Kidney (tissue), 13 donors: ENCODE measurements at regions not wholly inside any gene's neighbourhood (a gene's known extent, or its start where the extent isn't known, plus 50 kb on each side); places are given as distances from the start of the nearest gene placed in this dataset.

Experiments used
- DNase-seq, 5 donors: peaks; one replicate each; pipeline ENCODE4 v3.0.0-alpha.2; 2013 to 2020
- FAIRE-seq: peaks from 2 replicates; lab custom pipeline; 2012; peaks lifted over from hg19 to GRCh38; lab: Jason Lieb, UNC
- H3K27ac ChIP-seq, 2 donors: one replicate each; pipeline ENCODE4 v1.7.0; 2013; ENCODE audit warnings: low read depth in 2 of 2, low read length in 2 of 2, inconsistent platforms in 1 of 2
- H3K27me3 ChIP-seq: one replicate; pipeline ENCODE4 v1.7.1; 2013; ENCODE audit warnings: low read length, inconsistent platforms; ENCODE audit not compliant: control insufficient read depth, insufficient read depth
- H3K36me3 ChIP-seq, 3 donors: one replicate each; pipeline versions ENCODE4 v1.7.0 to v1.7.1; 2013; ENCODE audit warnings: low read length in 3 of 3, control low read depth in 1 of 3, inconsistent platforms in 1 of 3; ENCODE audit not compliant: insufficient read depth in 3 of 3, control insufficient read depth in 2 of 3
- H3K4me1 ChIP-seq, 3 donors: one replicate each; pipeline versions ENCODE4 v1.7.0 to v1.7.1; 2013; ENCODE audit warnings: low read length in 3 of 3, inconsistent platforms in 1 of 3, low read depth in 1 of 3; ENCODE audit not compliant: control insufficient read depth in 2 of 3, insufficient read depth in 2 of 3
- H3K4me3 ChIP-seq, 3 donors: one replicate each; pipeline versions ENCODE4 v1.7.0 to v1.8.1; 2013; ENCODE audit warnings: low read length in 3 of 3, control low read depth in 1 of 3, inconsistent platforms in 1 of 3
- H3K9ac ChIP-seq, 3 donors: one replicate each; pipeline versions ENCODE4 v1.7.0 to v1.7.1; 2013; ENCODE audit warnings: low read length in 3 of 3, control low read depth in 1 of 3, inconsistent platforms in 1 of 3
- H3K9me3 ChIP-seq, 3 donors: one replicate each; pipeline versions ENCODE4 v1.7.0 to v1.7.1; 2013; ENCODE audit warnings: low read length in 3 of 3, control low read depth in 1 of 3, inconsistent platforms in 1 of 3; ENCODE audit not compliant: control insufficient read depth in 2 of 3, insufficient read depth in 1 of 3
- CTCF ChIP-seq: IDR thresholded peaks from 3 replicates; pipeline ENCODE4 v1.5.1; 2012; ENCODE audit warnings: mild to moderate bottlenecking, moderate library complexity, borderline replicate concordance; ENCODE audit not compliant: insufficient read depth; ENCODE audit errors: extremely low read depth
- intact Hi-C: fragments of 100-400 bp; cut with DNase I; formaldehyde crosslinking; loops from one replicate; pipeline ENCODE4 v1.11.1; 2022
- donor health status: control.
- donor health status: control.
- donor health status: control.
- donor health status: control.
- donor health status: control.
- donor health status: DM: yes; HTN: yes; CAD: no.
- donor health status: Normal renal cell carcinoma (clear cell type).

- H3K27me3 ChIP-seq, result no peaks in the 10 kb centered on the region
- no peak for FAIRE-seq
- no peak for TF ChIP-seq CTCF
- no peaks in the 10 kb centered on the region for H3K9me3 ChIP-seq
- H3K4me3 ChIP-seq, result no peak overlapping the region
- no peaks in the 10 kb centered on the region for H3K36me3 ChIP-seq
- intact Hi-C loops, result no loop called here
- H3K9ac ChIP-seq, result no peak overlapping the region
- H3K4me1 ChIP-seq, result no peaks in the 10 kb centered on the region
- DNase-seq, result no peak
- H3K27ac ChIP-seq, result no peak overlapping the region
Observed at GRCh38 chr3:161555320-161555719, 58.7 kb downstream of the OTOL1 start.

- no peak overlapping the region for H3K4me3 ChIP-seq
- no peak for DNase-seq
- no peak overlapping the region for H3K9ac ChIP-seq
- H3K27me3 ChIP-seq, result no peaks in the 10 kb centered on the region
- no peaks in the 10 kb centered on the region for H3K36me3 ChIP-seq
- FAIRE-seq, result no peak
- intact Hi-C loops, result no loop called here
- H3K27ac ChIP-seq, result no peak overlapping the region
- no peak for TF ChIP-seq CTCF
- H3K4me1 ChIP-seq, result no peaks in the 10 kb centered on the region
- no peaks in the 10 kb centered on the region for H3K9me3 ChIP-seq
Observed at GRCh38 chr3:161556533-161556932, 59.9 kb downstream of the OTOL1 start.

- intact Hi-C loops, result no loop called here
Observed at GRCh38 chr3:161556941-161557340, 60.3 kb downstream of the OTOL1 start.

More at GRCh38 chr3:161556941-161557340, 60.3 kb downstream of the OTOL1 start:
- Histone ChIP-seq H3K27me3 (no peaks in the 10 kb centered on the region), H3K4me3 (no peak overlapping the region), H3K27ac (no peak overlapping the region), H3K36me3 (no peaks in the 10 kb centered on the region), H3K9me3 (no peaks in the 10 kb centered on the region), H3K4me1 (no peaks in the 10 kb centered on the region), H3K9ac (no peak overlapping the region)
- FAIRE-seq, result no peak
- no peak for TF ChIP-seq CTCF
- DNase-seq, result no peak
